ENCODE measurements at regions not wholly inside any gene's neighbourhood (a gene's known extent, or its start where the extent isn't known, plus 50 kb on each side); places are given as distances from the start of the nearest gene placed in this dataset.
A peak's percentile ranks its signal among the peaks of the same experiment; 100 is the strongest.

- no peak for DNase-seq (ENCODE audit: extremely low read depth, low read depth)
- no peak overlapping the region for H3K4me3 ChIP-seq (replicated peaks; ENCODE audit: low read depth, low read length)
- no peak for TF ChIP-seq CTCF (IDR thresholded peaks at IDR 0.05; ENCODE audit: low read depth, low read length, missing control alignments)
Measured at GRCh38 chr10:32114508-32114907, 58.3 kb upstream of the KIF5B start.

GRCh38 chr10:32112055-32112454 is 55.8 kb upstream of the KIF5B start:
- peak; percentile 41 for DNase-seq (ENCODE audit: extremely low read depth, low read depth)
- no peak for TF ChIP-seq CTCF (IDR thresholded peaks at IDR 0.05; ENCODE audit: low read depth, low read length, missing control alignments)
- no peak overlapping the region for H3K4me3 ChIP-seq (replicated peaks; ENCODE audit: low read depth, low read length)

GRCh38 chr10:32111585-32111984 is 55.4 kb upstream of the KIF5B start:
- H3K4me3 ChIP-seq (replicated peaks; ENCODE audit: low read depth, low read length) = no peak overlapping the region
- DNase-seq (ENCODE audit: extremely low read depth, low read depth) = no peak
- no peak for TF ChIP-seq CTCF (IDR thresholded peaks at IDR 0.05; ENCODE audit: low read depth, low read length, missing control alignments)

GRCh38 chr10:32110790-32111189 is 54.6 kb upstream of the KIF5B start:
- no peak overlapping the region for H3K4me3 ChIP-seq (replicated peaks; ENCODE audit: low read depth, low read length)
- no peak for TF ChIP-seq CTCF (IDR thresholded peaks at IDR 0.05; ENCODE audit: low read depth, low read length, missing control alignments)
- DNase-seq (ENCODE audit: extremely low read depth, low read depth) = no peak

- TF ChIP-seq CTCF (IDR thresholded peaks at IDR 0.05; ENCODE audit: low read depth, low read length, missing control alignments) = no peak
- no peak for DNase-seq (ENCODE audit: extremely low read depth, low read depth)
- no peak overlapping the region for H3K4me3 ChIP-seq (replicated peaks; ENCODE audit: low read depth, low read length)
Measured at GRCh38 chr10:32109603-32110002, 53.4 kb upstream of the KIF5B start.

Data from HFF-Myc (cell line).